Choroid plexus epithelial cell (primary cell): ENCODE measurements at regions not wholly inside any gene's neighbourhood (a gene's known extent, or its start where the extent isn't known, plus 50 kb on each side); places are given as distances from the start of the nearest gene placed in this dataset.

Experiments
- DNase-seq: peaks from one replicate; pipeline ENCODE4 v3.0.0-alpha.2; 2010; ENCODE audit warnings: low read depth
- H3K4me3 ChIP-seq: 2 replicates; pipeline ENCODE4 v1.5.1; 2011; ENCODE audit warnings: low read depth, mild to moderate bottlenecking, control low read depth, low read length, moderate library complexity
- CTCF ChIP-seq: conservative IDR thresholded peaks from 2 replicates; pipeline ENCODE4 v1.5.1; 2011; ENCODE audit warnings: low read depth, mild to moderate bottlenecking, control low read depth, inconsistent platforms, low read length, moderate library complexity

DNA sequence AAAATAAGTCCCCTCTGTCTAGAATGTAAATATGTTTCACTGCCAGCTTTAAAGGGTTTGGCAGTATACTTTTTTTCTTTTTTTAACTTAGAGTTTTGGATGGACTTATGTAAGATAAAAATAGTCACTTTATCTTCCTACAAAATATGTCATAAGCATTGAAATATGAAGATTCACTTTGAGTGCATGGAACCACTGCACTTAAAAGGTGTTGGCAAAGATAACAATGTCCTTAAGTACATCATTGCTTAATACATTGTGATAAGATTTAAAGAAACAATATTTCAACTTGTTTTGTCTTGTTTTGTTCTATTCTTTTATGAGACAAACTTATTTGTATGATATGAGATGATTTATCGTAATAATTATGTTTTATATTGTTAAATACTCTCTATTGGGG lies 66.3 kb upstream of the NAALADL2 start:
- no peak overlapping the region for H3K4me3 ChIP-seq
- TF ChIP-seq CTCF = no peak
- no peak for DNase-seq
